HepG2 (cell line): ENCODE measurements at regions not wholly inside any gene's neighbourhood (a gene's known extent, or its start where the extent isn't known, plus 50 kb on each side); places are given as distances from the start of the nearest gene placed in this dataset.

ENCODE experiments used
- ATAC-seq: fragments of 200-7000 bp; cut with Tn5 transposase; 3 replicates; pipeline ENCODE4 v1.9.1; 2020; ENCODE audit warnings: mild to moderate bottlenecking, moderate library complexity
- BruUV-seq: library from RNA; stranded (reverse); fragments of 400-500 nt; replicated peaks from 2 replicates; lab custom pipeline; 2021; lab: Mats Ljungman, UMichigan
- CTCF ChIA-PET: fragments of 300-600 bp; formaldehyde crosslinking; extraction: SDS; loops from one replicate; lab custom pipeline; 2021; ENCODE audit warnings: low total read pairs, inconsistent platforms, low intra/inter-chr PET ratio; lab: Yijun Ruan, JAX
- POLR2A ChIA-PET: fragments of 350-600 bp; sonication (Branson Sonifier 250); formaldehyde crosslinking; loops from one replicate; lab custom pipeline; 2020; ENCODE audit warnings: antibody characterized with exemption, inconsistent platforms; lab: Yijun Ruan, JAX
- DNase-seq: peaks from one replicate; pipeline ENCODE4 v3.0.0-alpha.2; 2015; ENCODE audit warnings: low spot score
- FAIRE-seq: peaks from 3 replicates; lab custom pipeline; 2011; peaks lifted over from hg19 to GRCh38; lab: Jason Lieb, UNC
- H2AFZ ChIP-seq: one replicate; pipeline ENCODE4 v1.6.1; 2011; ENCODE audit warnings: low read length, inconsistent platforms
- H3K27ac ChIP-seq: fragments of 300-600 bp; 3 replicates; pipeline ENCODE4 v1.8.0; 2011; ENCODE audit warnings: mixed run types, mild to moderate bottlenecking, mixed read lengths, low read length, inconsistent platforms; ENCODE audit not compliant: insufficient read depth; ENCODE audit errors: extremely low read length
- H3K27me3 ChIP-seq, 2 experiments: fragments of 200-600 bp in 1 of 2; 2 replicates in 1 of 2; 3 replicates in 1 of 2; pipeline versions ENCODE4 v1.6.0 to v1.8.0; 2011; ENCODE audit warnings: low read length in 2 of 2, mild to moderate bottlenecking in 2 of 2, moderate library complexity in 2 of 2, inconsistent platforms in 1 of 2; ENCODE audit not compliant: insufficient read depth in 2 of 2, control insufficient read depth in 1 of 2
- H3K36me3 ChIP-seq, 2 experiments: fragments of 200-600 bp in 1 of 2; replicated peaks in 1 of 2; 2 replicates in 1 of 2; 3 replicates in 1 of 2; pipeline versions ENCODE4 v1.5.1 to v1.8.0; 2011; ENCODE audit warnings: low read length in 2 of 2, inconsistent platforms in 1 of 2; ENCODE audit not compliant: insufficient read depth in 2 of 2, control insufficient read depth in 1 of 2
- H3K4me1 ChIP-seq: 2 replicates; pipeline ENCODE4 v1.5.1; 2012; ENCODE audit warnings: low read length, inconsistent platforms; ENCODE audit not compliant: insufficient read depth
- H3K4me2 ChIP-seq: 2 replicates; pipeline ENCODE4 v1.6.0; 2011; ENCODE audit warnings: low read depth, low read length, inconsistent platforms
- H3K4me3 ChIP-seq, 3 experiments: fragments of 200-600 bp in 1 of 3; sonication (generic), shearing (Covaris generic) in 1 of 3; replicated peaks in 1 of 3; 2 replicates each; pipeline ENCODE4 v1.5.1; 2011 to 2016; ENCODE audit warnings: low read length in 3 of 3, inconsistent platforms in 2 of 3, low read depth in 2 of 3, mild to moderate bottlenecking in 2 of 3, control low read depth in 1 of 3, mixed read lengths in 1 of 3; ENCODE audit not compliant: insufficient read depth in 1 of 3
- H3K79me2 ChIP-seq: one replicate; pipeline ENCODE4 v1.6.1; 2011; ENCODE audit warnings: low read length, inconsistent platforms; ENCODE audit not compliant: insufficient read depth
- H3K9ac ChIP-seq: 2 replicates; pipeline ENCODE4 v1.6.0; 2011; ENCODE audit warnings: mild to moderate bottlenecking, low read depth, low read length, inconsistent platforms; ENCODE audit not compliant: insufficient read depth
- H3K9me3 ChIP-seq: 2 replicates; pipeline ENCODE4 v1.5.1; 2012; ENCODE audit warnings: mild to moderate bottlenecking, low read length
- H4K20me1 ChIP-seq: 2 replicates; pipeline ENCODE4 v1.6.0; 2011; ENCODE audit warnings: inconsistent platforms, mild to moderate bottlenecking, low read length, moderate library complexity; ENCODE audit not compliant: insufficient read depth
- BRF2 ChIP-seq: sonication (generic); formaldehyde crosslinking; IDR thresholded peaks from 2 replicates; pipeline ENCODE4 v1.8.1; 2022; ENCODE audit warnings: mild to moderate bottlenecking, missing genetic modification reagents
- IRX3 ChIP-seq: sonication (generic); formaldehyde crosslinking; IDR thresholded peaks from 2 replicates; pipeline ENCODE4 v1.8.1; 2023; ENCODE audit warnings: mild to moderate bottlenecking, low read depth, missing genetic modification reagents, borderline replicate concordance
- KDM3A ChIP-seq: IDR thresholded peaks from 2 replicates; pipeline ENCODE4 v1.6.1; 2018; ENCODE audit warnings: low read depth, missing compliant biosample characterization
- MEIS1 ChIP-seq: sonication (generic); formaldehyde crosslinking; IDR thresholded peaks from 2 replicates; pipeline ENCODE4 v1.9.0; 2021; ENCODE audit warnings: mild to moderate bottlenecking, missing genetic modification reagents, moderate library complexity, borderline replicate concordance
- SOX6 ChIP-seq, 2 experiments: fragments of 450-650 bp in 1 of 2; sonication (generic) in 1 of 2; formaldehyde crosslinking in 1 of 2; IDR thresholded peaks; 2 replicates each; pipeline versions ENCODE4 v1.4.0 to v1.6.1; 2017 to 2020; ENCODE audit warnings: antibody characterized with exemption in 1 of 2, mild to moderate bottlenecking in 1 of 2, missing genetic modification reagents in 1 of 2
- ZMYM2 ChIP-seq: sonication (generic); formaldehyde crosslinking; IDR thresholded peaks from 2 replicates; pipeline ENCODE4 v1.8.0; 2022; ENCODE audit warnings: mild to moderate bottlenecking, missing genetic modification reagents
- ZNF124 ChIP-seq: sonication (generic); formaldehyde crosslinking; IDR thresholded peaks from 2 replicates; pipeline ENCODE4 v1.4.0; 2020; ENCODE audit warnings: missing genetic modification reagents
- ZNF143 ChIP-seq: sonication (generic); formaldehyde crosslinking; IDR thresholded peaks from 2 replicates; pipeline ENCODE4 v1.4.0; 2020; ENCODE audit warnings: missing genetic modification reagents
- ZNF329 ChIP-seq: sonication (generic); formaldehyde crosslinking; IDR thresholded peaks from 2 replicates; pipeline ENCODE4 v1.9.0; 2021; ENCODE audit warnings: low read depth, mild to moderate bottlenecking, missing genetic modification reagents
- ZNF367 ChIP-seq: sonication (generic); formaldehyde crosslinking; IDR thresholded peaks from 2 replicates; pipeline ENCODE4 v1.4.0; 2020; ENCODE audit warnings: missing genetic modification reagents, borderline replicate concordance
- ZNF777 ChIP-seq: sonication (generic); formaldehyde crosslinking; IDR thresholded peaks from 2 replicates; pipeline ENCODE4 v1.4.0; 2020; ENCODE audit warnings: missing genetic modification reagents
- ZSCAN21 ChIP-seq: sonication (generic); formaldehyde crosslinking; IDR thresholded peaks from 2 replicates; pipeline ENCODE4 v1.8.0; 2022; ENCODE audit warnings: mild to moderate bottlenecking, missing genetic modification reagents, moderate library complexity, borderline replicate concordance
- WGBS: methylation state at CpG from one replicate; pipeline ENCODE4 v1.1.6; 2017; ENCODE audit warnings: low lambda C conversion rate; 5-methylcytosine and 5-hydroxymethylcytosine counted together
- in situ Hi-C: cut with HindIII; loops from 2 replicates; pipeline ENCODE4 v1.10.0; 2017; ENCODE audit warnings: low pct_unique_long_range_greater_than_20kb; ENCODE audit not compliant: extremely low pct_ligation_motif_present
- intact Hi-C: fragments of 100-400 bp; cut with micrococcal nuclease; formaldehyde crosslinking; loops from one replicate; pipeline ENCODE4 v1.10.0; 2022; ENCODE audit not compliant: unreplicated experiment
- TF ChIP-seq, protein P1 (sequence below): sonication (generic); formaldehyde crosslinking; IDR thresholded peaks from 2 replicates; pipeline ENCODE4 v1.8.0; 2022; ENCODE audit warnings: low read depth, missing genetic modification reagents
- TF ChIP-seq, protein P2 (sequence below): sonication (generic); formaldehyde crosslinking; IDR thresholded peaks from 2 replicates; pipeline ENCODE4 v1.8.0; 2022; ENCODE audit warnings: mild to moderate bottlenecking, missing genetic modification reagents, borderline replicate concordance

- Histone ChIP-seq H3K4me2 (no peak overlapping the region), H2AFZ (no peak overlapping the region), H3K9me3 (peaks cover 20% of the 10 kb centered on the region), H3K4me1 (no peaks in the 10 kb centered on the region), H3K36me3 (no peaks in the 10 kb centered on the region)
- DNase-seq: no peak
- no peak for ATAC-seq
- TF ChIP-seq ZNF124 (CRISPR knock-in tag) (no peak), ZNF777 (no peak)
- TF ChIP-seq, protein P1, sequence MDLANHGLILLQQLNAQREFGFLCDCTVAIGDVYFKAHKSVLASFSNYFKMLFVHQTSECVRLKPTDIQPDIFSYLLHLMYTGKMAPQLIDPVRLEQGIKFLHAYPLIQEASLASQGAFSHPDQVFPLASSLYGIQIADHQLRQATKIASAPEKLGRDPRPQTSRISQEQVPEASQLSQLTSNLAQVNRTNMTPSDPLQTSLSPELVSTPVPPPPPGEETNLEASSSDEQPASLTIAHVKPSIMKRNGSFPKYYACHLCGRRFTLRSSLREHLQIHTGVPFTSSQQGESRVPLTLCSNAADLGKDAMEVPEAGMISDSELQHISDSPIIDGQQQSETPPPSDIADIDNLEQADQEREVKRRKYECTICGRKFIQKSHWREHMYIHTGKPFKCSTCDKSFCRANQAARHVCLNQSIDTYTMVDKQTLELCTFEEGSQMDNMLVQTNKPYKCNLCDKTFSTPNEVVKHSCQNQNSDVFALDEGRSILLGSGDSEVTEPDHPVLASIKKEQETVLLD (CRISPR knock-in tag): no peak
- TF ChIP-seq, all 625 proteins: peak for 0
- ChIA-PET POLR2A (no interaction called here), CTCF (no interaction called here)
- no peak for FAIRE-seq
- H3K27me3 ChIP-seq: no peaks in the 10 kb centered on the region
- H3K9ac ChIP-seq: no peak overlapping the region
- BruUV-seq: no TSS peak
- intact Hi-C loops: no loop called here
- no peaks in the 10 kb centered on the region for H3K79me2 ChIP-seq
- no peak overlapping the region for H3K27ac ChIP-seq
- in situ Hi-C loops: no loop called here
- H3K4me3 ChIP-seq: no peak overlapping the region
- 5% methylated on average over 4 of the region's 4 CpGs for WGBS
- no peaks in the 10 kb centered on the region for H4K20me1 ChIP-seq
Observed at GRCh38 chr6:19329078-19329477, 508.1 kb upstream of the ID4 start.

- Histone ChIP-seq H3K9me3 (peaks cover 24% of the 10 kb centered on the region), H2AFZ (no peak overlapping the region), H3K4me1 (no peaks in the 10 kb centered on the region), H3K4me3 (no peak overlapping the region), H3K27me3 (no peaks in the 10 kb centered on the region), H3K27ac (no peak overlapping the region), H3K9ac (no peak overlapping the region), H3K36me3 (no peaks in the 10 kb centered on the region), H4K20me1 (no peaks in the 10 kb centered on the region), H3K4me2 (no peak overlapping the region), H3K79me2 (no peaks in the 10 kb centered on the region)
- intact Hi-C loops (no loop called here), in situ Hi-C loops (no loop called here)
- ChIA-PET CTCF (no interaction called here), POLR2A (no interaction called here)
- 3% methylated on average over 3 of the region's 3 CpGs for whole genome bisulfite sequencing
- DNase-seq (no peak), ATAC-seq (no peak), FAIRE-seq (no peak)
- no TSS peak for BruUV-seq
- TF ChIP-seq IRX3 (CRISPR knock-in tag) (no peak), ZNF143 (CRISPR knock-in tag) (no peak), BRF2 (CRISPR knock-in tag) (no peak), ZMYM2 (no peak), ZNF329 (CRISPR knock-in tag) (no peak), ZNF367 (CRISPR knock-in tag) (no peak), KDM3A (CRISPR knock-in tag) (no peak), ZSCAN21 (no peak), SOX6 (IDR thresholded peaks at IDR 0.05) (no peak), SOX6 (CRISPR knock-in tag; IDR thresholded peaks at IDR 0.05) (no peak), MEIS1 (CRISPR knock-in tag) (no peak)
- TF ChIP-seq, protein P2, sequence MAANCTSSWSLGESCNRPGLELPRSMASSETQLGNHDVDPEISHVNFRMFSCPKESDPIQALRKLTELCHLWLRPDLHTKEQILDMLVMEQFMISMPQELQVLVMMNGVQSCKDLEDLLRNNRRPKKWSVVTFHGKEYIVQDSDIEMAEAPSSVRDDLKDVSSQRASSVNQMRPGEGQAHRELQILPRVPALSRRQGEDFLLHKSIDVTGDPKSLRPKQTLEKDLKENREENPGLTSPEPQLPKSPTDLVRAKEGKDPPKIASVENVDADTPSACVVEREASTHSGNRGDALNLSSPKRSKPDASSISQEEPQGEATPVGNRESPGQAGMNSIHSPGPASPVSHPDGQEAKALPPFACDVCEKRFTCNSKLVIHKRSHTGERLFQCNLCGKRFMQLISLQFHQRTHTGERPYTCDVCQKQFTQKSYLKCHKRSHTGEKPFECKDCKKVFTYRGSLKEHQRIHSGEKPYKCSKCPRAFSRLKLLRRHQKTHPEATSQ (CRISPR knock-in tag): no peak
Observed at GRCh38 chr6:19331089-19331488, 506.1 kb upstream of the ID4 start.
